WTC11 (cell line): ENCODE measurements at regions not wholly inside any gene's neighbourhood (a gene's known extent, or its start where the extent isn't known, plus 50 kb on each side); places are given as distances from the start of the nearest gene placed in this dataset.

Experiments
- ATAC-seq: fragments of 200-7000 bp; cut with Tn5 transposase; 2 replicates; pipeline ENCODE4 v1.10.0; 2021; ENCODE audit warnings: mild to moderate bottlenecking, moderate library complexity
- CTCF ChIA-PET: fragments of 300-600 bp; sonication (Branson Sonifier 250); formaldehyde crosslinking; loops from one replicate; lab custom pipeline; 2021; ENCODE audit warnings: antibody characterized with exemption; lab: Charles Lee
- POLR2A ChIA-PET: fragments of 350-600 bp; sonication (Branson Sonifier 250); formaldehyde crosslinking; loops from one replicate; lab custom pipeline; 2021; ENCODE audit warnings: antibody characterized with exemption; lab: Charles Lee
- DNase-seq: peaks from one replicate; pipeline ENCODE4 v3.0.0; 2021; ENCODE audit warnings: low spot score
- H3K27ac Mint-ChIP-seq: 2 replicates; pipeline ENCODE4 v1.8.0; 2021; ENCODE audit warnings: mixed read lengths
- H3K27me3 Mint-ChIP-seq: 2 replicates; pipeline ENCODE4 v1.8.0; 2021; ENCODE audit warnings: low read depth, mild to moderate bottlenecking, moderate library complexity, mixed read lengths
- H3K36me3 Mint-ChIP-seq: 2 replicates; pipeline ENCODE4 v1.8.0; 2021; ENCODE audit warnings: mixed read lengths
- H3K4me1 Mint-ChIP-seq: 2 replicates; pipeline ENCODE4 v1.8.0; 2022; ENCODE audit warnings: mixed read lengths
- H3K4me3 Mint-ChIP-seq: 2 replicates; pipeline ENCODE4 v1.8.0; 2021; ENCODE audit warnings: mild to moderate bottlenecking, moderate library complexity, mixed read lengths
- H3K9me3 Mint-ChIP-seq: 2 replicates; pipeline ENCODE4 v1.8.0; 2021; ENCODE audit warnings: mixed read lengths
- CREB1 ChIP-seq: sonication (generic); formaldehyde crosslinking; IDR thresholded peaks from 2 replicates; pipeline ENCODE4 v1.8.0; 2023; ENCODE audit warnings: mild to moderate bottlenecking, missing genetic modification reagents
- CREM ChIP-seq: sonication (generic); formaldehyde crosslinking; IDR thresholded peaks from 2 replicates; pipeline ENCODE4 v1.8.1; 2022; ENCODE audit warnings: mild to moderate bottlenecking, missing genetic modification reagents, moderate library complexity
- KAT7 ChIP-seq: sonication (generic); formaldehyde crosslinking; IDR thresholded peaks from 2 replicates; pipeline ENCODE4 v1.8.1; 2023; ENCODE audit warnings: missing genetic modification reagents, mild to moderate bottlenecking, borderline replicate concordance
- NFE2L1 ChIP-seq: sonication (generic); formaldehyde crosslinking; IDR thresholded peaks from 2 replicates; pipeline ENCODE4 v1.8.1; 2023; ENCODE audit warnings: missing genetic modification reagents
- RELA ChIP-seq: sonication (generic); formaldehyde crosslinking; IDR thresholded peaks from 2 replicates; pipeline ENCODE4 v1.8.1; 2022; ENCODE audit warnings: missing genetic modification reagents, mild to moderate bottlenecking, borderline replicate concordance
- SMAD3 ChIP-seq: sonication (generic); formaldehyde crosslinking; IDR thresholded peaks from 2 replicates; pipeline ENCODE4 v1.8.0; 2022; ENCODE audit warnings: missing genetic modification reagents, mild to moderate bottlenecking, borderline replicate concordance
- SOX15 ChIP-seq: fragments of 250-450 bp; sonication (Bioruptor Pico); IDR thresholded peaks from 2 replicates; pipeline ENCODE4 v1.9.0; 2021; ENCODE audit warnings: mild to moderate bottlenecking
- TCF7 ChIP-seq: sonication (generic); formaldehyde crosslinking; IDR thresholded peaks from 2 replicates; pipeline ENCODE4 v1.8.0; 2022; ENCODE audit warnings: mild to moderate bottlenecking, low read depth, missing genetic modification reagents, moderate library complexity
- ZBTB21 ChIP-seq: sonication (generic); formaldehyde crosslinking; IDR thresholded peaks from 2 replicates; pipeline ENCODE4 v1.8.1; 2023; ENCODE audit warnings: mild to moderate bottlenecking, missing genetic modification reagents, borderline replicate concordance
- ZNF232 ChIP-seq: sonication (generic); formaldehyde crosslinking; IDR thresholded peaks from 2 replicates; pipeline ENCODE4 v1.8.0; 2022; ENCODE audit warnings: mild to moderate bottlenecking, missing genetic modification reagents
- ZNF317 ChIP-seq: sonication (generic); formaldehyde crosslinking; IDR thresholded peaks from 2 replicates; pipeline ENCODE4 v1.8.1; 2023; ENCODE audit warnings: low read depth, mild to moderate bottlenecking, moderate library complexity, missing genetic modification reagents, borderline replicate concordance
- ZNF396 ChIP-seq: fragments of 250-450 bp; sonication (Bioruptor Pico); IDR thresholded peaks from 2 replicates; pipeline ENCODE4 v1.8.0; 2021; ENCODE audit warnings: mild to moderate bottlenecking, moderate library complexity, borderline replicate concordance
- ZNF671 ChIP-seq: fragments of 250-450 bp; sonication (Bioruptor Pico); IDR thresholded peaks from 2 replicates; pipeline ENCODE4 v1.8.0; 2021; ENCODE audit warnings: mild to moderate bottlenecking
- TF ChIP-seq, protein P1 (sequence below): sonication (generic); formaldehyde crosslinking; IDR thresholded peaks from 2 replicates; pipeline ENCODE4 v1.8.0; 2022; ENCODE audit warnings: mild to moderate bottlenecking, missing genetic modification reagents
- TF ChIP-seq, protein P2 (sequence below): sonication (generic); formaldehyde crosslinking; IDR thresholded peaks from 2 replicates; pipeline ENCODE4 v1.8.1; 2022; ENCODE audit warnings: missing genetic modification reagents, borderline replicate concordance
- TF ChIP-seq, protein P3 (sequence below): fragments of 250-450 bp; sonication (Bioruptor Pico); IDR thresholded peaks from 2 replicates; pipeline ENCODE4 v1.9.0; 2021; ENCODE audit warnings: mild to moderate bottlenecking
- TF ChIP-seq, protein P4 (sequence below): sonication (generic); formaldehyde crosslinking; IDR thresholded peaks from 2 replicates; pipeline ENCODE4 v1.8.1; 2023; ENCODE audit warnings: mild to moderate bottlenecking, missing genetic modification reagents
- TF ChIP-seq, protein P5 (sequence below): sonication (generic); formaldehyde crosslinking; IDR thresholded peaks from 2 replicates; pipeline ENCODE4 v1.8.0; 2022; ENCODE audit warnings: mild to moderate bottlenecking, missing genetic modification reagents
- TF ChIP-seq, protein P6 (sequence below): sonication (generic); formaldehyde crosslinking; IDR thresholded peaks from 2 replicates; pipeline ENCODE4 v1.8.1; 2022; ENCODE audit warnings: low read depth, mild to moderate bottlenecking, moderate library complexity, missing genetic modification reagents, borderline replicate concordance
- TF ChIP-seq, protein P7 (sequence below): sonication (generic); formaldehyde crosslinking; IDR thresholded peaks from 2 replicates; pipeline ENCODE4 v1.8.0; 2022; ENCODE audit warnings: mild to moderate bottlenecking, missing genetic modification reagents
- TF ChIP-seq, protein P8 (sequence below): sonication (generic); formaldehyde crosslinking; IDR thresholded peaks from 2 replicates; pipeline ENCODE4 v1.8.1; 2022; ENCODE audit warnings: mild to moderate bottlenecking, moderate library complexity, missing genetic modification reagents

DNA sequence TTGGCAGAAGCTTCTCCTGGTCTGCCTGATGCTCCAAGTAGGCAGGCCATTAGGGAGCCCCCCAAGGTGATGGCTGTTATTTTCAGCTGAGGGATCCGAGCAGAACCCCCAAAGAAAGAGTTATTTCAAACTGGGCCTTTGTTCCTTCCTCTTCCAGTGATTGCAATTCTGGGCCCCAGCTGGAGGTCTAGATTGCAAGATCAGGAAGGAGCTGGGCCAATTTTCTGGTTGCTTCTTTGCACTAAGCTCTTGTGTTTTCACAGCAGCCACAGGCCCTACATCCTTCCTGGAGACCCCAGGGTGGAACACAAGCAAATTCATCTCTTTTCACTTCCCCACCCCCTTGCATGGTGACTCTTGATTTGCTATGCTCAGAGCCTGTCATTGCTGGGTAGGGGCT is 215.0 kb downstream of the SEMA6A start (continued):
- TF ChIP-seq CREM (CRISPR knock-in tag) = no peak

DNA sequence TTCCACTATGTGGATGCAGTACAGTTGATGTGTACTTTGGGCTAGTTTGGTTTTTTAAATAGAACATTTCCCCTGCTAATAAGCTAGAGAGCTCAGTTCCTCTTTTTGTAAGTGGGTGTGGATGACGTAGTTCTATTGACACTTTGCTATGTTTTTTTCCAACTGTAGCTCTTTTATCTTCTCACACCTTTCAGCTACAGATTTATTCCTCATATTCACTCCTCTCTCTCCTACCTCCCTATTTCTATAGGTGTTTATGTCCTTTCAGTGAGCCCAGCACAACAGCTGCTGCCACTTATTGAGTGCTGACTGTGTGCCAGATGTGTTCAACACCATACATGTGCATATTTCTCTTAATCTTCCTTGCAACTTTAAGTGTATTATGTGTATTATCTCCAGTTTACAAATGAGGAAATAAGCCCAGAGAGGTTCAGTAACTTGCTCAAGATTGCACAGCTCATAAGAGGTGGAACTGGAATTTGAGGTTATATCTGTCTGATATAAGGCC is 215.7 kb downstream of the SEMA6A start:
- no peak for DNase-seq
- Mint-ChIP-seq H3K4me3 (no peak overlapping the region), H3K9me3 (peaks cover 10% of the 10 kb centered on the region), H3K36me3 (no peaks in the 10 kb centered on the region), H3K4me1 (peaks cover 5% of the 10 kb centered on the region), H3K27me3 (peaks cover 7% of the 10 kb centered on the region), H3K27ac (no peak overlapping the region)
- no peak for ATAC-seq
- TF ChIP-seq CREB1 (CRISPR knock-in tag) (no peak), NFE2L1 (CRISPR knock-in tag) (no peak), ZBTB21 (CRISPR knock-in tag) (no peak), ZNF396 (no peak), KAT7 (CRISPR knock-in tag) (no peak), ZNF671 (no peak)
- TF ChIP-seq, protein P1, sequence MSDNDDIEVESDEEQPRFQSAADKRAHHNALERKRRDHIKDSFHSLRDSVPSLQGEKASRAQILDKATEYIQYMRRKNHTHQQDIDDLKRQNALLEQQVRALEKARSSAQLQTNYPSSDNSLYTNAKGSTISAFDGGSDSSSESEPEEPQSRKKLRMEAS = no peak
- TF ChIP-seq, protein P2, sequence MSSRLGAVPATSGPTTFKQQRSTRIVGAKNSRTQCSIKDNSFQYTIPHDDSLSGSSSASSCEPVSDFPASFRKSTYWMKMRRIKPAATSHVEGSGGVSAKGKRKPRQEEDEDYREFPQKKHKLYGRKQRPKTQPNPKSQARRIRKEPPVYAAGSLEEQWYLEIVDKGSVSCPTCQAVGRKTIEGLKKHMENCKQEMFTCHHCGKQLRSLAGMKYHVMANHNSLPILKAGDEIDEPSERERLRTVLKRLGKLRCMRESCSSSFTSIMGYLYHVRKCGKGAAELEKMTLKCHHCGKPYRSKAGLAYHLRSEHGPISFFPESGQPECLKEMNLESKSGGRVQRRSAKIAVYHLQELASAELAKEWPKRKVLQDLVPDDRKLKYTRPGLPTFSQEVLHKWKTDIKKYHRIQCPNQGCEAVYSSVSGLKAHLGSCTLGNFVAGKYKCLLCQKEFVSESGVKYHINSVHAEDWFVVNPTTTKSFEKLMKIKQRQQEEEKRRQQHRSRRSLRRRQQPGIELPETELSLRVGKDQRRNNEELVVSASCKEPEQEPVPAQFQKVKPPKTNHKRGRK = no peak
- ChIA-PET POLR2A (no interaction called here), CTCF (interaction anchor here (2.2 kb wide), 1 partner anchor 15 kb away, joined by 8 read pairs; no protein-coding TSS in a partner anchor)

DNA sequence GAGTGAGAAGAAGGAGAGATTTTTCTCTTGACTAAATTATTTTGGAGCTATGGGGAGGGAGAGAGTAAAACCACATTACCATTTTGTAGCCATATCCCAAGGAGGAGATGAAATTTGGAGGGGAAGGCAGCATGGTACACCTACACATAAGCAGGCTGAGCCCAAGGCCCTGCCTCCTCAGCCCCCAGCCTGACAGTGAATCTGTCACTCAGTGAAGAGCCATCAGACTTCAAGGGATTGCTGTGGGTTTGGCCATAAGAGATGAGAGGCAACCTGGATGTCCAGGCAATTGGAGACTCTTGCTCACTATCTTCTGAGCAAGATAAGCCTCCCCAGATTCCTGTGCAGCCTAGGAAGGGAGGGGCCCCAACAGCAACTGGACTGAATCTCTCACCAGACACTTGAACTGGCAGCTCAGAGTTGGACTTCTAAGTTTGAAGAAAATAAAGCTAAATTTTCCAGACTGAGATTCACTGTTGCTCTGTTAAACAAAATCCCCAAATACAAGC is 216.6 kb downstream of the SEMA6A start:
- DNase-seq (no peak), ATAC-seq (no peak)
- Mint-ChIP-seq H3K4me3 (no peak overlapping the region), H3K27me3 (peaks cover 7% of the 10 kb centered on the region), H3K27ac (no peak overlapping the region), H3K4me1 (peaks cover 8% of the 10 kb centered on the region), H3K36me3 (no peaks in the 10 kb centered on the region), H3K9me3 (peaks cover 13% of the 10 kb centered on the region)
- ChIA-PET CTCF (no interaction called here), POLR2A (no interaction called here)
- TF ChIP-seq SOX15 (no peak), ZNF671 (no peak), SMAD3 (CRISPR knock-in tag) (no peak), RELA (CRISPR knock-in tag) (no peak), TCF7 (CRISPR knock-in tag) (no peak), ZNF232 (CRISPR knock-in tag) (no peak), ZNF317 (no peak)
- TF ChIP-seq, protein P3, sequence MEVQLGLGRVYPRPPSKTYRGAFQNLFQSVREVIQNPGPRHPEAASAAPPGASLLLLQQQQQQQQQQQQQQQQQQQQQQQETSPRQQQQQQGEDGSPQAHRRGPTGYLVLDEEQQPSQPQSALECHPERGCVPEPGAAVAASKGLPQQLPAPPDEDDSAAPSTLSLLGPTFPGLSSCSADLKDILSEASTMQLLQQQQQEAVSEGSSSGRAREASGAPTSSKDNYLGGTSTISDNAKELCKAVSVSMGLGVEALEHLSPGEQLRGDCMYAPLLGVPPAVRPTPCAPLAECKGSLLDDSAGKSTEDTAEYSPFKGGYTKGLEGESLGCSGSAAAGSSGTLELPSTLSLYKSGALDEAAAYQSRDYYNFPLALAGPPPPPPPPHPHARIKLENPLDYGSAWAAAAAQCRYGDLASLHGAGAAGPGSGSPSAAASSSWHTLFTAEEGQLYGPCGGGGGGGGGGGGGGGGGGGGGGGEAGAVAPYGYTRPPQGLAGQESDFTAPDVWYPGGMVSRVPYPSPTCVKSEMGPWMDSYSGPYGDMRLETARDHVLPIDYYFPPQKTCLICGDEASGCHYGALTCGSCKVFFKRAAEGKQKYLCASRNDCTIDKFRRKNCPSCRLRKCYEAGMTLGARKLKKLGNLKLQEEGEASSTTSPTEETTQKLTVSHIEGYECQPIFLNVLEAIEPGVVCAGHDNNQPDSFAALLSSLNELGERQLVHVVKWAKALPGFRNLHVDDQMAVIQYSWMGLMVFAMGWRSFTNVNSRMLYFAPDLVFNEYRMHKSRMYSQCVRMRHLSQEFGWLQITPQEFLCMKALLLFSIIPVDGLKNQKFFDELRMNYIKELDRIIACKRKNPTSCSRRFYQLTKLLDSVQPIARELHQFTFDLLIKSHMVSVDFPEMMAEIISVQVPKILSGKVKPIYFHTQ (CRISPR knock-in tag) = no peak
- TF ChIP-seq, protein P4, sequence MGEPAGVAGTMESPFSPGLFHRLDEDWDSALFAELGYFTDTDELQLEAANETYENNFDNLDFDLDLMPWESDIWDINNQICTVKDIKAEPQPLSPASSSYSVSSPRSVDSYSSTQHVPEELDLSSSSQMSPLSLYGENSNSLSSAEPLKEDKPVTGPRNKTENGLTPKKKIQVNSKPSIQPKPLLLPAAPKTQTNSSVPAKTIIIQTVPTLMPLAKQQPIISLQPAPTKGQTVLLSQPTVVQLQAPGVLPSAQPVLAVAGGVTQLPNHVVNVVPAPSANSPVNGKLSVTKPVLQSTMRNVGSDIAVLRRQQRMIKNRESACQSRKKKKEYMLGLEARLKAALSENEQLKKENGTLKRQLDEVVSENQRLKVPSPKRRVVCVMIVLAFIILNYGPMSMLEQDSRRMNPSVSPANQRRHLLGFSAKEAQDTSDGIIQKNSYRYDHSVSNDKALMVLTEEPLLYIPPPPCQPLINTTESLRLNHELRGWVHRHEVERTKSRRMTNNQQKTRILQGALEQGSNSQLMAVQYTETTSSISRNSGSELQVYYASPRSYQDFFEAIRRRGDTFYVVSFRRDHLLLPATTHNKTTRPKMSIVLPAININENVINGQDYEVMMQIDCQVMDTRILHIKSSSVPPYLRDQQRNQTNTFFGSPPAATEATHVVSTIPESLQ = no peak
- TF ChIP-seq, protein P2 = no peak
- TF ChIP-seq, protein P5, sequence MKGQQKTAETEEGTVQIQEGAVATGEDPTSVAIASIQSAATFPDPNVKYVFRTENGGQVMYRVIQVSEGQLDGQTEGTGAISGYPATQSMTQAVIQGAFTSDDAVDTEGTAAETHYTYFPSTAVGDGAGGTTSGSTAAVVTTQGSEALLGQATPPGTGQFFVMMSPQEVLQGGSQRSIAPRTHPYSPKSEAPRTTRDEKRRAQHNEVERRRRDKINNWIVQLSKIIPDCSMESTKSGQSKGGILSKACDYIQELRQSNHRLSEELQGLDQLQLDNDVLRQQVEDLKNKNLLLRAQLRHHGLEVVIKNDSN (CRISPR knock-in tag) = no peak
- TF ChIP-seq, protein P6, sequence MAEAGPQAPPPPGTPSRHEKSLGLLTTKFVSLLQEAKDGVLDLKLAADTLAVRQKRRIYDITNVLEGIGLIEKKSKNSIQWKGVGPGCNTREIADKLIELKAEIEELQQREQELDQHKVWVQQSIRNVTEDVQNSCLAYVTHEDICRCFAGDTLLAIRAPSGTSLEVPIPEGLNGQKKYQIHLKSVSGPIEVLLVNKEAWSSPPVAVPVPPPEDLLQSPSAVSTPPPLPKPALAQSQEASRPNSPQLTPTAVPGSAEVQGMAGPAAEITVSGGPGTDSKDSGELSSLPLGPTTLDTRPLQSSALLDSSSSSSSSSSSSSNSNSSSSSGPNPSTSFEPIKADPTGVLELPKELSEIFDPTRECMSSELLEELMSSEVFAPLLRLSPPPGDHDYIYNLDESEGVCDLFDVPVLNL = no peak
- TF ChIP-seq, protein P7, sequence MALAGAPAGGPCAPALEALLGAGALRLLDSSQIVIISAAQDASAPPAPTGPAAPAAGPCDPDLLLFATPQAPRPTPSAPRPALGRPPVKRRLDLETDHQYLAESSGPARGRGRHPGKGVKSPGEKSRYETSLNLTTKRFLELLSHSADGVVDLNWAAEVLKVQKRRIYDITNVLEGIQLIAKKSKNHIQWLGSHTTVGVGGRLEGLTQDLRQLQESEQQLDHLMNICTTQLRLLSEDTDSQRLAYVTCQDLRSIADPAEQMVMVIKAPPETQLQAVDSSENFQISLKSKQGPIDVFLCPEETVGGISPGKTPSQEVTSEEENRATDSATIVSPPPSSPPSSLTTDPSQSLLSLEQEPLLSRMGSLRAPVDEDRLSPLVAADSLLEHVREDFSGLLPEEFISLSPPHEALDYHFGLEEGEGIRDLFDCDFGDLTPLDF (CRISPR knock-in tag) = no peak
- TF ChIP-seq, protein P8, sequence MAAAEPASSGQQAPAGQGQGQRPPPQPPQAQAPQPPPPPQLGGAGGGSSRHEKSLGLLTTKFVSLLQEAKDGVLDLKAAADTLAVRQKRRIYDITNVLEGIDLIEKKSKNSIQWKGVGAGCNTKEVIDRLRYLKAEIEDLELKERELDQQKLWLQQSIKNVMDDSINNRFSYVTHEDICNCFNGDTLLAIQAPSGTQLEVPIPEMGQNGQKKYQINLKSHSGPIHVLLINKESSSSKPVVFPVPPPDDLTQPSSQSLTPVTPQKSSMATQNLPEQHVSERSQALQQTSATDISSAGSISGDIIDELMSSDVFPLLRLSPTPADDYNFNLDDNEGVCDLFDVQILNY (CRISPR knock-in tag) = no peak
